Prostate gland (tissue), 2 donors: ENCODE measurements at regions not wholly inside any gene's neighbourhood (a gene's known extent, or its start where the extent isn't known, plus 50 kb on each side); places are given as distances from the start of the nearest gene placed in this dataset.

ENCODE experiments used
- DNase-seq: peaks from one replicate; pipeline ENCODE4 v3.0.0-alpha.2; 2019; ENCODE audit warnings: low spot score
- H3K27ac ChIP-seq, 2 donors: fragments of 200-600 bp; sonication (generic); 2 replicates each; pipeline ENCODE4 v1.5.1; 2017 to 2019
- H3K27me3 ChIP-seq: fragments of 200-600 bp; sonication (generic); replicated peaks from 2 replicates; pipeline ENCODE4 v1.5.1; 2019; ENCODE audit not compliant: insufficient read depth
- H3K36me3 ChIP-seq, 2 donors: fragments of 200-600 bp; sonication (generic); 1 replicate in 1 of 2; 2 replicates in 1 of 2; pipeline versions ENCODE4 v1.5.1 to v1.8.1; 2017 to 2019
- H3K4me1 ChIP-seq: fragments of 200-600 bp; sonication (generic); replicated peaks from 2 replicates; pipeline ENCODE4 v1.5.1; 2019
- H3K4me3 ChIP-seq, 2 donors: fragments of 200-600 bp; sonication (generic); 2 replicates each; pipeline ENCODE4 v1.5.1; 2017 to 2019
- H3K9me3 ChIP-seq: fragments of 200-600 bp; sonication (generic); 2 replicates; pipeline ENCODE4 v1.5.1; 2017
- POLR2A ChIP-seq: fragments of 450-650 bp; IDR thresholded peaks from one replicate; pipeline ENCODE4 v1.6.1; 2016; ENCODE audit warnings: antibody characterized with exemption, mild to moderate bottlenecking
- POLR2AphosphoS5 ChIP-seq: sonication (generic); formaldehyde crosslinking; IDR thresholded peaks from one replicate; pipeline ENCODE4 v1.6.1; 2017; ENCODE audit warnings: antibody characterized with exemption
- WGBS: methylation state at CpG from one replicate; pipeline ENCODE4 v1.1.5; 2018; 5-methylcytosine and 5-hydroxymethylcytosine counted together
- intact Hi-C: fragments of 100-400 bp; cut with DNase I; formaldehyde crosslinking; loops from one replicate; pipeline ENCODE4 v1.14.2; 2022
- TF ChIP-seq, protein P1 (sequence below), 4 experiments: fragments of 200-600 bp in 2 of 4; fragments of 450-650 bp in 2 of 4; sonication (generic) in 2 of 4; IDR thresholded peaks; 1 replicate in 3 of 4; 2 replicates in 1 of 4; pipeline ENCODE4 v1.5.1; 2016 to 2019; ENCODE audit warnings: antibody characterized with exemption in 4 of 4, mild to moderate bottlenecking in 2 of 4, moderate library complexity in 2 of 4

DNA sequence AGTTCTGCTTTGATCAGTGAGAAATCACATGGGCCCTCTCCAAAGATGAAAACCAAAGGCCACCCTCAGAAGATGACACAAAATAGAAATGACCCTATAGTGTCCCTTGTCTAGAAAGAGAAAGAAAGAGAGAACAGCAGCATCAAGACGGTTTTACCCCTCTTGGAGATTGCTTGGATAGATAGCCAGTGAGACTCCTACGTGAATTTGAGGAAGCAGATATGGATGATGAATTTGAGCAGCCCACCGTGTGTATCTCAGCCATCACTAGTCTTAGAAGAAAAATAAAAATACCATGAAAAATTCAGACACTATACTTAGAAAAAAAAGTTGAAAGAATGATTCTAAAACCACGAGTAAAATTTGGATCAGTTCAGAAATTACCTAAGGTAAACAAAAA is 329.1 kb upstream of the CNTNAP5 start:
- H3K4me1 ChIP-seq, result no peaks in the 10 kb centered on the region
- WGBS, result 85% methylated on average over 4 of the region's 4 CpGs
- intact Hi-C loops, result no loop called here
- no peak overlapping the region for H3K27ac ChIP-seq
- H3K36me3 ChIP-seq, result no peaks in the 10 kb centered on the region
- no peak for TF ChIP-seq POLR2A
- no peak for TF ChIP-seq POLR2AphosphoS5
- TF ChIP-seq, protein P1, sequence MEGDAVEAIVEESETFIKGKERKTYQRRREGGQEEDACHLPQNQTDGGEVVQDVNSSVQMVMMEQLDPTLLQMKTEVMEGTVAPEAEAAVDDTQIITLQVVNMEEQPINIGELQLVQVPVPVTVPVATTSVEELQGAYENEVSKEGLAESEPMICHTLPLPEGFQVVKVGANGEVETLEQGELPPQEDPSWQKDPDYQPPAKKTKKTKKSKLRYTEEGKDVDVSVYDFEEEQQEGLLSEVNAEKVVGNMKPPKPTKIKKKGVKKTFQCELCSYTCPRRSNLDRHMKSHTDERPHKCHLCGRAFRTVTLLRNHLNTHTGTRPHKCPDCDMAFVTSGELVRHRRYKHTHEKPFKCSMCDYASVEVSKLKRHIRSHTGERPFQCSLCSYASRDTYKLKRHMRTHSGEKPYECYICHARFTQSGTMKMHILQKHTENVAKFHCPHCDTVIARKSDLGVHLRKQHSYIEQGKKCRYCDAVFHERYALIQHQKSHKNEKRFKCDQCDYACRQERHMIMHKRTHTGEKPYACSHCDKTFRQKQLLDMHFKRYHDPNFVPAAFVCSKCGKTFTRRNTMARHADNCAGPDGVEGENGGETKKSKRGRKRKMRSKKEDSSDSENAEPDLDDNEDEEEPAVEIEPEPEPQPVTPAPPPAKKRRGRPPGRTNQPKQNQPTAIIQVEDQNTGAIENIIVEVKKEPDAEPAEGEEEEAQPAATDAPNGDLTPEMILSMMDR (IDR thresholded peaks at IDR 0.05), result no peak
- no peaks in the 10 kb centered on the region for H3K27me3 ChIP-seq
- H3K4me3 ChIP-seq, result no peak overlapping the region
- no peak for DNase-seq
- H3K9me3 ChIP-seq, result no peaks in the 10 kb centered on the region

DNA sequence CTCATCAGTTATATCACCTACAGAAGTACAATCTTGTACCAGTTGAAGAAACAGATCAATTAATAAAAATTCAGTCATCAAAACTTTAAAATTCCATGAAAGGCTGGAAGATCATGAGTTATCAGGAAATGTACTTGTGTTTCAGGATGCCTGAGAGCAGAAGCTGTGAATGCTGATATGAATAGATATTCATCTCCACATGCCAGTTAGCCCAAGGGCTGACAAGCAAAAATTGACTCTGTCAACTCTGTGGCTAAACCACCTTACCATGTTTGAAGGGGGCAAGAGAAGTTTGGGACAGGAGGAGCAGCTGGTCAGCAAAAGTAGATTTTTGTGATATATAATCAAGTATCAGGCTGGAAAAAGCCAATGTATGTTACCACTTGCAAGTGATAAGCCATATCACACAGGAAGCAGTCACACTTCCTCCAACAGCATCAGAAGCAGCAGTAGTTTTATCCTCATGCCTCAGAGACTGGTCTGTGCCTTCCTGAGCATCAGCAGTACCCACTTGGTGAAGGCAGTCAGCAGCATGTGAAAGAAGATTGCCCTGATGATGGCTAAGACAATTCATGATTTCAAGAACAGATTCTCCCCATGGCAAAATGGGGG is 328.2 kb upstream of the CNTNAP5 start:
- intact Hi-C loops, result no loop called here
- Histone ChIP-seq H3K36me3 (no peaks in the 10 kb centered on the region), H3K27me3 (no peaks in the 10 kb centered on the region), H3K27ac (no peak overlapping the region), H3K4me1 (no peaks in the 10 kb centered on the region), H3K9me3 (no peaks in the 10 kb centered on the region), H3K4me3 (no peak overlapping the region)
- no peak for DNase-seq
- TF ChIP-seq POLR2A (no peak), POLR2AphosphoS5 (no peak)
- TF ChIP-seq, protein P1 (IDR thresholded peaks at IDR 0.05), result no peak

DNA sequence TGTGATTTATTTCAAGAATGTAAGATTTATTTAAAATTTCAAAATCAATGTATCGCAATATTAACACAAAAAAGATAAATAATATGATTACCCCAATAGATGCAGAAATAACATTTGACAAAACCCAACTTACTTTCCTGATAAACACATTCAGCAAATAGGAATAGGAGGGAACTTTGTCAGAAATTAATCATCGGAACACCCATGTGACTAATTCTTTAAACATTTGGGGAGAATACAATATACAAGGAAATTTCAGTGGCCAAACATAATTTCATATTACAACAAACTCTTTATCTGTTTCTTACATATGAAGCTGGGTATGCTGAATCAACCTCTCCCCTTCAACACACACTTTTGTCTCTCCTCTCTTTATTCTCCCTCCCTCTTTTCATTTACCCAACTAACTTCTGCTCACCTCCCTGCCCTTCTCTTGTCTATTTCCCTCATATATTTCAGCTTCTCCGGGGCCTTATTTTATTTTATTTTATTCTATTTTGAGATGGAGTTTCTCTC is 309.6 kb upstream of the CNTNAP5 start:
- Histone ChIP-seq H3K4me1 (no peaks in the 10 kb centered on the region), H3K27ac (no peak overlapping the region), H3K27me3 (no peaks in the 10 kb centered on the region), H3K4me3 (no peak overlapping the region), H3K36me3 (no peaks in the 10 kb centered on the region), H3K9me3 (no peaks in the 10 kb centered on the region)
- TF ChIP-seq, protein P1 (IDR thresholded peaks at IDR 0.05), result no peak
- no peak for TF ChIP-seq POLR2A
- no peak for TF ChIP-seq POLR2AphosphoS5
- WGBS, result 98% methylated on average over 3 of the region's 3 CpGs
- intact Hi-C loops, result no loop called here
- DNase-seq, result no peak

DNA sequence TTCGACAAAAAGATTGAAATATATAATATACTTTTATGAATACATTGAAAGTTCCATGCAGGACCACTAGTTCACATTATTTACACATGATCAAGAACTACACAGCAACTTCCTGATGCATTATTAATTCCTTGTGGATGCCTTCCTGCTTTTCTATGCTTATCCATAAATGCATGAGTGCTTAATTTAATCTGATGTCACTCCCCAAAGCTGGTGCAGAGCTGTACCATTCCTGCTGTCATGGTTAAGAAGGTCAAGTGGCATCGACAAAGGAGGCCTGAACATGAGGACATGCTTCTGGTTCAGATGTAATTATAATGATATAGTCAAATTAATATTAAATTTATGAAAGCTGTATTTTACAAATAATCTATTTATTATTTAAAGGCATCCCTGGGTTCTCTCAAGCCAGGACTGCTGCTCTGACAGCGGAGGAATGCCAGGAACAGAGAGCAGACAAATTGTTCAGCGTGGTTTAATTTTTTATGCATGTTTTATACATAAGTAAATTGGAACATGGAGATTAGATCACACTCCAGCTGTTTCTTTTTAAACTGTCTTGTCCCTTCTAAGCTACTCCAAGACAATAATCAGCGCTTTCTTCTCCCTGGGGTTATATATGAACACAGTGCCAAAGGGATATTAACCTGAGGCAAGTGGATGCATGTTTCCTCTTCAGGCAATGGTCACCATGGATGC is 307.3 kb upstream of the CNTNAP5 start:
- 68% methylated on average over 5 of the region's 5 CpGs for WGBS
- intact Hi-C loops, result no loop called here

More for the DNA sequence above, 307.3 kb upstream of the CNTNAP5 start:
- H3K27me3 ChIP-seq, result no peaks in the 10 kb centered on the region
- H3K4me1 ChIP-seq, result no peaks in the 10 kb centered on the region
- DNase-seq, result no peak
- H3K27ac ChIP-seq, result no peak overlapping the region
- TF ChIP-seq, protein P1 (IDR thresholded peaks at IDR 0.05), result no peak
- TF ChIP-seq POLR2A (no peak), POLR2AphosphoS5 (no peak)
- no peaks in the 10 kb centered on the region for H3K36me3 ChIP-seq
- H3K9me3 ChIP-seq, result no peaks in the 10 kb centered on the region
- H3K4me3 ChIP-seq, result no peak overlapping the region
